Gastrocnemius medialis (tissue), 4 donors: ENCODE measurements at regions not wholly inside any gene's neighbourhood (a gene's known extent, or its start where the extent isn't known, plus 50 kb on each side); places are given as distances from the start of the nearest gene placed in this dataset.

Experiments used
- ATAC-seq, 2 donors: fragments of 150-250 bp; one replicate each; pipeline ENCODE4 v1.9.1; 2016
- DNase-seq, 2 donors: peaks; one replicate each; pipeline ENCODE4 v3.0.0-alpha.2; 2019
- H3K27ac ChIP-seq, 4 donors: fragments of 200-600 bp; sonication (generic); 1 replicate in 1 of 4; 2 replicates in 3 of 4; pipeline ENCODE4 v1.5.1; 2016 to 2018; ENCODE audit warnings: mild to moderate bottlenecking in 2 of 4, moderate library complexity in 1 of 4
- H3K27me3 ChIP-seq, 3 donors: fragments of 200-600 bp; sonication (generic) in 2 of 3; 1 replicate in 1 of 3; 2 replicates in 2 of 3; pipeline versions ENCODE4 v1.5.1 to v1.6.0; 2016 to 2019; ENCODE audit warnings: mild to moderate bottlenecking in 1 of 3, moderate library complexity in 1 of 3
- H3K36me3 ChIP-seq, 2 donors: fragments of 200-600 bp; sonication (generic) in 1 of 2; one replicate each; pipeline ENCODE4 v1.5.1; 2017 to 2018
- H3K4me1 ChIP-seq, 2 donors: fragments of 200-600 bp; sonication (generic) in 1 of 2; one replicate each; pipeline ENCODE4 v1.5.1; 2016 to 2017; ENCODE audit warnings: mild to moderate bottlenecking in 2 of 2
- H3K4me3 ChIP-seq, 4 donors: fragments of 200-600 bp; sonication (generic) in 3 of 4; 1 replicate in 1 of 4; 2 replicates in 3 of 4; pipeline ENCODE4 v1.5.1; 2016 to 2019; ENCODE audit warnings: mild to moderate bottlenecking in 2 of 4
- H3K9me3 ChIP-seq, 3 donors: fragments of 200-600 bp; sonication (generic) in 2 of 3; 1 replicate in 1 of 3; 2 replicates in 2 of 3; pipeline ENCODE4 v1.5.1; 2016 to 2019
- POLR2A ChIP-seq, 2 donors: fragments of 450-650 bp; IDR thresholded peaks; one replicate each; pipeline ENCODE4 v1.6.1; 2017; ENCODE audit warnings: antibody characterized with exemption in 2 of 2, mild to moderate bottlenecking in 2 of 2, moderate library complexity in 2 of 2
- in situ Hi-C, 4 donors: fragments of 200-750 bp; cut with MboI; loops; one replicate each; pipeline versions ENCODE4 v1.15.0 to v1.8.0; 2017; ENCODE audit warnings: low sequenced_read_pairs in 4 of 4
- intact Hi-C: fragments of 100-400 bp; cut with DNase I; formaldehyde crosslinking; loops from one replicate; pipeline ENCODE4 v1.15.1; 2023; ENCODE audit warnings: low total_unique reads
- TF ChIP-seq, protein P1 (sequence below), 5 experiments: fragments of 450-650 bp in 3 of 5; fragments of 200-600 bp in 2 of 5; sonication (generic) in 2 of 5; IDR thresholded peaks in 4 of 5; conservative IDR thresholded peaks in 1 of 5; 1 replicate in 4 of 5; 2 replicates in 1 of 5; pipeline ENCODE4 v1.5.1; 2016 to 2019; ENCODE audit warnings: antibody characterized with exemption in 5 of 5, mild to moderate bottlenecking in 3 of 5, moderate library complexity in 3 of 5

DNA sequence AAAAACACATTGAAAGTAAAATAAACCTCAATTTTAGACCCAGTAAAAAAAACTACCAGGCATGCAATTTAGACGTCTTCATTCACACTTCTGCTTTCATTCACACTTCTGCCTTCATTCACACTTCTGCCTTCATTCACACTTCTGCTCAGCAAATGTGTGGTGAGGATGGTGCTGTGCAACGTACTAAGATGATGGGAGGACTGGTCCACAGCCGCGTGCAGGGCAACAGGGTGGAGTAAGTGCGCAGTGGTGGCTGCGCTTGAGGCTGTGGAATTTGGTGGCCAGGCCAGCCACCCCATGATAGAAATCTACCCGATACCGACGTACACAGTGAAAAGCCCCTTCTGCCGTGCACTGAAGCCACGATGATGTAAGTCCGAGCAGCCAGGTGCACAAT lies 114.3 kb upstream of the CD93 start:
- TF ChIP-seq, protein P1, sequence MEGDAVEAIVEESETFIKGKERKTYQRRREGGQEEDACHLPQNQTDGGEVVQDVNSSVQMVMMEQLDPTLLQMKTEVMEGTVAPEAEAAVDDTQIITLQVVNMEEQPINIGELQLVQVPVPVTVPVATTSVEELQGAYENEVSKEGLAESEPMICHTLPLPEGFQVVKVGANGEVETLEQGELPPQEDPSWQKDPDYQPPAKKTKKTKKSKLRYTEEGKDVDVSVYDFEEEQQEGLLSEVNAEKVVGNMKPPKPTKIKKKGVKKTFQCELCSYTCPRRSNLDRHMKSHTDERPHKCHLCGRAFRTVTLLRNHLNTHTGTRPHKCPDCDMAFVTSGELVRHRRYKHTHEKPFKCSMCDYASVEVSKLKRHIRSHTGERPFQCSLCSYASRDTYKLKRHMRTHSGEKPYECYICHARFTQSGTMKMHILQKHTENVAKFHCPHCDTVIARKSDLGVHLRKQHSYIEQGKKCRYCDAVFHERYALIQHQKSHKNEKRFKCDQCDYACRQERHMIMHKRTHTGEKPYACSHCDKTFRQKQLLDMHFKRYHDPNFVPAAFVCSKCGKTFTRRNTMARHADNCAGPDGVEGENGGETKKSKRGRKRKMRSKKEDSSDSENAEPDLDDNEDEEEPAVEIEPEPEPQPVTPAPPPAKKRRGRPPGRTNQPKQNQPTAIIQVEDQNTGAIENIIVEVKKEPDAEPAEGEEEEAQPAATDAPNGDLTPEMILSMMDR (IDR thresholded peaks at IDR 0.05 in 4 of 5, conservative IDR thresholded peaks at IDR 0.05 in 1 of 5), result no peak
- no peak for TF ChIP-seq POLR2A (IDR thresholded peaks at IDR 0.05)
- in situ Hi-C loops, result loop anchor here in 2 of 4 donors (25.0 kb wide), 1 partner anchor 488 kb away; no protein-coding TSS in a partner anchor
- ATAC-seq, result no peak
- no peak overlapping the region for H3K4me3 ChIP-seq
- intact Hi-C loops, result loop anchor here (5.0 kb wide), 1 partner anchor 508 kb away; no protein-coding TSS in a partner anchor
- H3K27me3 ChIP-seq, result no peaks in the 10 kb centered on the region
- no peaks in the 10 kb centered on the region for H3K36me3 ChIP-seq
- H3K9me3 ChIP-seq, result no peaks in the 10 kb centered on the region
- DNase-seq, result no peak
- no peak overlapping the region for H3K27ac ChIP-seq
- peaks cover 11 to 12% of the 10 kb centered on the region in 2 donors for H3K4me1 ChIP-seq

- intact Hi-C loops, result no loop called here
- no peaks in the 10 kb centered on the region for H3K36me3 ChIP-seq
- no peak for DNase-seq
- H3K4me1 ChIP-seq, result peaks cover 6 to 8% of the 10 kb centered on the region in 2 donors
- in situ Hi-C loops, result no loop called here
- no peak for TF ChIP-seq POLR2A (IDR thresholded peaks at IDR 0.05)
- TF ChIP-seq, protein P1 (IDR thresholded peaks at IDR 0.05 in 4 of 5, conservative IDR thresholded peaks at IDR 0.05 in 1 of 5), result no peak
- no peaks in the 10 kb centered on the region for H3K27me3 ChIP-seq
- no peak overlapping the region for H3K27ac ChIP-seq
- ATAC-seq, result no peak
- H3K4me3 ChIP-seq, result no peak overlapping the region
- no peaks in the 10 kb centered on the region for H3K9me3 ChIP-seq
Measured at GRCh38 chr20:23199356-23199755, 113.2 kb upstream of the CD93 start.

DNA sequence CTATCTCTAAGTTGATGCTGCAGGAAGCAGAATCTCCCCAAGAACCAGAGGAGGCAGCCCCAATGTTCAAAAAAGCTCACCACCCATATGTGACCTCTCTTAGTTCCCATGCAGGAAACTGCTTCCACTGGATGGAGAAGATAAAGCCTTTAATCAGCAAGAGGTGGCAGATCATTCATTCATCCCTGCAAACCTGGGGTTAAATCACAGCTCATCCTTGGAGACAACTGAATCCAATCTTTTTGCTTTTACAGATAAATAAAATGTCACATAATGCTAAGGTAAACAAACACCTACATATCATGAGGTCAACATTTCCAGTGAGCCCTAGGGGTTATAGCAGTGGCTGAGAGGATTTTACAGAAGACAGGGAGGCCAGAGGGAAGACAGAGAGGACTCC lies 112.7 kb upstream of the CD93 start:
- Histone ChIP-seq H3K36me3 (no peaks in the 10 kb centered on the region), H3K4me1 (peaks cover 6 to 7% of the 10 kb centered on the region in 2 donors), H3K9me3 (no peaks in the 10 kb centered on the region), H3K4me3 (no peak overlapping the region), H3K27me3 (no peaks in the 10 kb centered on the region), H3K27ac (no peak overlapping the region)
- in situ Hi-C loops, result no loop called here
- intact Hi-C loops, result no loop called here
- DNase-seq, result no peak
- TF ChIP-seq POLR2A (IDR thresholded peaks at IDR 0.05), result no peak
- TF ChIP-seq, protein P1 (IDR thresholded peaks at IDR 0.05 in 4 of 5, conservative IDR thresholded peaks at IDR 0.05 in 1 of 5), result no peak
- no peak for ATAC-seq

DNA sequence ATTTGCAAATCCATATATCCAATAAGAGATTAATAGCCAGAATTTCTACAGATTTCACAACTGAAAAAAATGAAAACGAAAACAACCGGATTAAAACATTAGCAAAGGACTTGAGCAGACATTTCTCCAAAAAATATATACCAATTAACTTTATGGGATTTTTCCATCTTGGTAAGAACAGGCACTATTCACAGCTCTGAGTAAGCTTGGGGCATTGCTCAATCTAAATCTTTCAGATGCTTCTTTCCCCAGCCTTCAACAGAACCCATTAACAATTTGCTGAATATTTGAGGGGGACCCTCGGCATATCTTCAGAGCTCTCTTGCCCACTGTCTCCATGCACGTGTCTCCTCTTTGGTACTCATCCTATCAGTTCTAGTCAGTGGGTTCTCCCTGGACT lies 111.7 kb upstream of the CD93 start:
- ATAC-seq (no peak), DNase-seq (no peak)
- Histone ChIP-seq H3K4me3 (no peak overlapping the region), H3K9me3 (no peaks in the 10 kb centered on the region), H3K36me3 (no peaks in the 10 kb centered on the region), H3K27me3 (no peaks in the 10 kb centered on the region), H3K4me1 (peaks cover 0 to 2% of the 10 kb centered on the region in 2 donors), H3K27ac (no peak overlapping the region)
- intact Hi-C loops (no loop called here), in situ Hi-C loops (no loop called here)
- TF ChIP-seq POLR2A (IDR thresholded peaks at IDR 0.05), result no peak
- TF ChIP-seq, protein P1 (IDR thresholded peaks at IDR 0.05 in 4 of 5, conservative IDR thresholded peaks at IDR 0.05 in 1 of 5), result no peak

DNA sequence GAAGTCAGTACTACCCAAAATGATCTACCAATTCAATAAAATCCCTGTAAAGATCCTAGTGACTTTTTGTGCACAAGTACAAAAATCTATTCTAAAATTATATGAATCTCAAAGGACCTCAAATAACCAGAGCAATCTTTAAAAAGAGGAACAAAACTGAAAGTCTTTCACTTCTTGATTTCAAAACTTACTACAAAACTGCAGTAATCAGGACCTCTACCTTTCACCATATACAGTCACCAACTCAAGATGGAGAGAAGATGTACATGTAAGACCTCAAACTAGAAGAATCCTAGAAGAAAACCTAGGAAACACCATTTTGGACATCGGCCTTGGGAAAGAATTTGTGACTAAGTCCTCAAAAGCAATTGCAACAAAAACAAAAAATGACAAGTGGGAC lies 109.5 kb upstream of the CD93 start:
- Histone ChIP-seq H3K27ac (no peak overlapping the region), H3K9me3 (no peaks in the 10 kb centered on the region), H3K4me1 (no peaks in the 10 kb centered on the region), H3K4me3 (no peak overlapping the region), H3K36me3 (no peaks in the 10 kb centered on the region), H3K27me3 (no peaks in the 10 kb centered on the region)
- no peak for ATAC-seq
- intact Hi-C loops (no loop called here), in situ Hi-C loops (no loop called here)
- no peak for DNase-seq
- TF ChIP-seq, protein P1 (IDR thresholded peaks at IDR 0.05 in 4 of 5, conservative IDR thresholded peaks at IDR 0.05 in 1 of 5), result no peak
- TF ChIP-seq POLR2A (IDR thresholded peaks at IDR 0.05), result no peak
